GM19372 (cell line): ENCODE measurements at regions not wholly inside any gene's neighbourhood (a gene's known extent, or its start where the extent isn't known, plus 50 kb on each side); places are given as distances from the start of the nearest gene placed in this dataset.

Experiments
- ATAC-seq: cut with Tn5 transposase; IDR thresholded peaks from one replicate; pipeline ENCODE4 v1.9.1; 2021; ENCODE audit warnings: mild to moderate bottlenecking, low read depth, moderate library complexity; ENCODE audit not compliant: unreplicated experiment

DNA sequence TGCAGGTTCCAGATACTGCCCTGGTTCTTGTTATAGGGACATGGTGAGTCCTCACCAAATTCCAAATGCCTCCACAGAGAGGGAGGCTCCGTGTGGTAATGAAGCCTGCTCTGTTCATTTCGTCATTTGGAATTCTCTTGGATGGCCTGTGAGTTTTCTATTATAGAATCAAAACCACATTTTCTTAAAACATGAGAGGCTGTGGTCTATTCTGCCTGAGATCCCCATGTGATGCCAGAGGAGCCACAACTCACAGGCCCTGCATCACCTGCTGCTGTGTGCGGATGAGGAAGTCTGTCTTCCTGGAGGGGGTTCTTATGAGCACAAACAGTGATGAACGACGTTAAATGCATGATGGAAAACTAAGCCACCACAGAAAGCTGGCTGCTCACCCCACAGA, 264.4 kb downstream of the UQCRFS1 start:
- ATAC-seq: no peak

DNA sequence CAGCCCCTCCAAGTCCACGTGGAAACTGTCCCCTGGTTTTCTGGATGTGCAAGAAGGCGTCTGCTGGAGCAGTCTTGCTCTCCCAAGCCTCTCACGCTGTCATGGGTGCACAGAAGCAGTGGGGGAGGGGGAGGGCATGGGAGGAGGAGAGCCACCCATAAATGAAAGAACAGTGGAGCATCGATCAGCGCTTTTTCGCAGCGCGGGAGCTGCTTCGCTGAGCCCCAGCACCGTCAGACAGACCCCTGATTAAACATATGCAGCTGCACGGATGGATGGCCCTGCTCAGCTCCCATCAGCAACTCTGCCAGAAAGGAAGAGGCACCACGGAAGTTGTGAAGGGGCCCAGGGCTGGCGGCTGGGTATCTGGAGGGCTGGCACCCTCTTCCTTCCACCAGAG, 264.9 kb downstream of the UQCRFS1 start:
- ATAC-seq: no peak

- ATAC-seq: no peak
These were observed 269.3 kb downstream of the UQCRFS1 start for GRCh38 chr19:28943651-28944050.

GRCh38 chr19:28941833-28942232, 271.1 kb downstream of the UQCRFS1 start:
- no peak for ATAC-seq

GRCh38 chr19:28940751-28941500, 272.0 kb downstream of the UQCRFS1 start:
- ATAC-seq: no peak

- ATAC-seq: no peak
These were observed 273.7 kb downstream of the UQCRFS1 start for GRCh38 chr19:28939236-28939635.

GRCh38 chr19:28936001-28936400, 276.9 kb downstream of the UQCRFS1 start:
- no peak for ATAC-seq

GRCh38 chr19:28934631-28935030, 278.3 kb downstream of the UQCRFS1 start:
- no peak for ATAC-seq

DNA sequence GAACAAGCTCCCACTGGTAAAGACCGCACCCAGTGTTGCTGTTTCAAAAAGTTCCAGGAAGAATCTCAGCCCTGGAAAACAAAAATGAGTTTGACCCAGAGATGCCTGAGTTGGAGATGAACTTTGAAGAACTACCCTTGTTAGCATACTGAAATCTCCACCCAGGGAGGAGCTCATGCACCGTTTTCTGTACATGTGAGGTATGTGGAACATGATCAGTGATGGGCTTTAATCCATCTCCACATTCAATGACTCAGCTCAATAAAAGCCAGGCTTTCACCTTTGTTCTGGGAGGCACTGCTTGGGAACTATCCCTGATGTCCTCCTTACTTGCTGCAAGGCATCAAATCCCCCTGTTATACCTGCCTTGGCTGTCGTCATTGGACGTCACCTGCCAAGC, 279.9 kb downstream of the UQCRFS1 start:
- no peak for ATAC-seq

GRCh38 chr19:28932446-28932845, 280.5 kb downstream of the UQCRFS1 start:
- no peak for ATAC-seq

DNA sequence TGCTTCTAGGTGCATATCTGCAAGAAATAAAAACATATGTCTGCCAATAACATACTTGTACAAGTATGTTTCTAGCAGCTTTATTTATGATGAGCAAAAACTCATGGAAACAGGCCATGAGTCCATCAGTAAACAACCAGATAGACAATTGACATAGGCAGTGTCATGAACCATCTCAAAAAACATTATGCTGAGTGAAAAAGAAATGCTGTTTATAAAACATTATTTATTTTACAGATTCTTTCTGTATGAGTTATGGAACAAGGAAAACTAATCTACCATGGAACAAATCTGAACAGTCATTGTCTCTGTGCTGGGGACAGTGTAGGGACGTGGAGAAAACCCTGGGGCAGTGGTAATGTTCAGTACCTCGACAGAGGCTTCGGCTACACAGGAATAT, 283.9 kb downstream of the UQCRFS1 start:
- no peak for ATAC-seq

DNA sequence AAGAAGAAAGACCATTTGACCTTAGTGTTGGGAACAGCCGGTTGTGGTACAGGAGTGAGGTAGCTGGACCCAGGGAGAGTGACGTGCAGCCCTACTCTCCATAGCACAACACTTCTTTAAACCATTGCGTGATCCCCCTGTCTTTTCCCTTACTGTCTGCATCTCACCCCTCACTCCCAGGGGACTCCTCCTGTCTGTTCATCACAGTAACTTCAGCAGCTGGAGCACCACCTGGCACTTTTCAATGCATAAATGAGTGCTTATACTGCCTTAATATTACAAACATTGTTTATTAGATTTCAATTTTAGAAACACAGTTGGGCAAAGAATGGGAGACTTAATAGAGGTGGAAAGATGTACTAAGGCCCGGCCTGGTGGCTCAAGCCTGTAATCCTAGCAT, 285.5 kb downstream of the UQCRFS1 start:
- ATAC-seq: no peak

DNA sequence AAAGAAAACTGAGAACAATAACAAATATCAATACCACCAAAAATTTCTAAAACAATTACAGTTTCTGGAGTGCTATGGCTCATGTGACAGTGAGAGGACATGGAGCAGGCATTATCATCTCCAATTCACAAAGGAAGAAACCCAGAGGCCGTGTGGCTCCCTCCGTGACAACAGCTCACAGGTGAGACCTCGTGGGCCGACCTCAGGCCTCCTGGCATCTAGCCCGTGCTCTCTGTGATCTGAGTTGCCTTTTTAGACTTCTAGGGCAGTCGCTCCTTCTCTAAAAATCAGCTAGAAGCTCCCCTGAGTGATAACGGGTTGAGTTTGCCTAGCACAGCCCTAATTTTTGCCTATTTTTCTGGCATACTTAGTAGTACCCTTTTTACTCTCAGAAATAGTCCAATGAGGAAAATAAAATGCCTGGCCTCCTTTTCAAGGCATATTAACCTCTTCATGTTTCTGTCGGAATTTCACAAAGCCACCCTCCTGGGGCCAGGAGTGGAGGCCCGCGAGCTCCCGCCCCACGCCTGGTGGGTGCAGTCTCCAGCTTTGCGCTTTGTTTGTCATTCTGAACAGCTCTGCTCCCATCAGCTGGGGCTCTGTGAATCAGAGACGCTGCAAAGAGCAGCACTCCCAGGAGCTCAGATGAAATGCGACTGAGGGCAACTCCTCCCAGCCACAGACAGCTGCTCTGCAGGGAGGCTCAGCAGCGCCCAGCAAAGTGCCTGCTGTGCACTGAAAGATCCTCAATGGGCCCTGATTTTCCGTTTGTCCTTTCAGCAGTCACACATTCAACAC, 292.5 kb downstream of the UQCRFS1 start:
- ATAC-seq: no peak

GRCh38 chr19:28917621-28918020, 295.3 kb downstream of the UQCRFS1 start:
- no peak for ATAC-seq

GRCh38 chr19:28915737-28916460, 297.1 kb downstream of the UQCRFS1 start:
- no peak for ATAC-seq

- ATAC-seq: no peak
These were observed 297.7 kb downstream of the UQCRFS1 start for GRCh38 chr19:28915202-28915601.

DNA sequence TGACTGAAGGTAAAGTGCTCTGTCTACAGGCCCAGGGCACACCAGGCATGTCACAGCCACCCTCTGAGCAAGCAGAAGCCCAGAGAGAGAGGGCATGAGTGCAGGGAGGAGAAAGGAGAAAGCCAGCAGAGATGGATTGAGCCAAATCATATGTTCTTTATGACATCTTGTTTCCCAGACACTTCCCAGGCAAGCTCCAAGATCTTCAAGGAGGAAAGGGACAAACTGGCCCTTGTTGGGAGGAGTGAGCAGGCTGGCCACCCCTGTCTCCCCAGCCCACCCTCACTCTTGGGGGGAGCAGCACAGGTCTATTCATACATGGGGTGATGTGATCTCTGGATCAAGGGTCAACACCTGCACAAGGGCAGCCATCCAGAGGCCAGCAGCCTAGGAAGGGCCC, 298.8 kb downstream of the UQCRFS1 start:
- no peak for ATAC-seq

DNA sequence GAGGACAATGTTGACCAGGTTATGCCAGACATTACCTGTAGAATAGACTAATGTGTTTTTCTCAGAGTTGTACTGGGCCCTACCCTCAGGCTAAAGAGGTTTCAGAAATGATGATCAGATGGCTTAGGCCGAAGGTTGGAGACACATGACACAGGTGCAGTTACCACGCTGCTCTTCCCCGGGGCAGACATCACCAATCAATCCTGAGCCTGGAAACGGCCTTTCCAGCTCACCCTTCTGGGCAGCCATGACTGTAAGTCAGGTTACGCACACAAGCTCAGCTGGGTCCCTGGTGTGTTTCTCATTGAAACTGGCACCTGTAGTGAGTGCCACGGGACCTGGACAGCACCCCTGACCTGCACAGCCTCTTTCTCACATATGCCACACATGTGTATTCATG, 299.3 kb downstream of the UQCRFS1 start:
- ATAC-seq: no peak

- no peak for ATAC-seq
These were observed 304.0 kb downstream of the UQCRFS1 start for GRCh38 chr19:28908941-28909340.

- no peak for ATAC-seq
These were observed 305.4 kb downstream of the UQCRFS1 start for GRCh38 chr19:28907534-28907933.

GRCh38 chr19:28905996-28906395, 307.0 kb downstream of the UQCRFS1 start:
- ATAC-seq: no peak
